HCEC 1CT (cell line): ENCODE measurements at regions not wholly inside any gene's neighbourhood (a gene's known extent, or its start where the extent isn't known, plus 50 kb on each side); places are given as distances from the start of the nearest gene placed in this dataset.
"Not testable (repeated sequence)": the region's sequence is repeated elsewhere in the genome, so short reads cannot be mapped to it uniquely, and the experiment has no call there.

Experiments
- DNase-seq: peaks from one replicate; pipeline ENCODE4 v3.0.0-alpha.2; 2017

- no peak for DNase-seq
Measured at GRCh38 chr2:224106794-224107193, 67.7 kb upstream of the SERPINE2 start.

GRCh38 chr2:224104668-224105386 is 65.7 kb upstream of the SERPINE2 start:
- no peak for DNase-seq

GRCh38 chr2:224103651-224104050 is 64.6 kb upstream of the SERPINE2 start:
- no peak for DNase-seq

- DNase-seq, result no peak
Measured at GRCh38 chr2:224102991-224103390, 63.9 kb upstream of the SERPINE2 start.

- DNase-seq, result peak; percentile 96
Measured at GRCh38 chr2:224101820-224102630, 62.9 kb upstream of the SERPINE2 start.

GRCh38 chr2:224099861-224100643 is 61.0 kb upstream of the SERPINE2 start:
- no peak for DNase-seq

GRCh38 chr2:224098481-224099230 is 59.6 kb upstream of the SERPINE2 start:
- DNase-seq, result no peak

GRCh38 chr2:224094413-224094812 is 55.3 kb upstream of the SERPINE2 start:
- no peak for DNase-seq

- not testable (repeated sequence) for DNase-seq
Measured at GRCh38 chr2:224091671-224092070, 52.6 kb upstream of the SERPINE2 start.

- not testable (repeated sequence) for DNase-seq
Measured at GRCh38 chr2:224089606-224090005, 50.5 kb upstream of the SERPINE2 start.
